Middle frontal gyrus (tissue), 1 donor: ENCODE measurements at regions not wholly inside any gene's neighbourhood (a gene's known extent, or its start where the extent isn't known, plus 50 kb on each side); places are given as distances from the start of the nearest gene placed in this dataset.

Experiments
- DNase-seq: peaks from one replicate; pipeline ENCODE4 v3.0.0-alpha.2; 2015; ENCODE audit warnings: low spot score; ENCODE audit errors: extremely low spot score

GRCh38 chr14:56918849-56919574, 108.7 kb upstream of the OTX2 start:
- no peak for DNase-seq

GRCh38 chr14:56905282-56905681, 95.0 kb upstream of the OTX2 start:
- DNase-seq: no peak

GRCh38 chr14:56903304-56903969, 93.2 kb upstream of the OTX2 start:
- DNase-seq: no peak

- no peak for DNase-seq
Measured at GRCh38 chr14:56902385-56902784, 92.1 kb upstream of the OTX2 start.

GRCh38 chr14:56900726-56901125, 90.4 kb upstream of the OTX2 start:
- no peak for DNase-seq

GRCh38 chr14:56899829-56900228, 89.5 kb upstream of the OTX2 start:
- no peak for DNase-seq

GRCh38 chr14:56896922-56897321, 86.6 kb upstream of the OTX2 start:
- DNase-seq: no peak

GRCh38 chr14:56896231-56896630, 86.0 kb upstream of the OTX2 start:
- no peak for DNase-seq

GRCh38 chr14:56895154-56895553, 84.9 kb upstream of the OTX2 start:
- DNase-seq: no peak

GRCh38 chr14:56894591-56894991, 84.3 kb upstream of the OTX2 start:
- DNase-seq: no peak

- no peak for DNase-seq
Measured at GRCh38 chr14:56892959-56893358, 82.7 kb upstream of the OTX2 start.

GRCh38 chr14:56891226-56891625, 80.9 kb upstream of the OTX2 start:
- no peak for DNase-seq

- no peak for DNase-seq
Measured at GRCh38 chr14:56889705-56890104, 79.4 kb upstream of the OTX2 start.

GRCh38 chr14:56888274-56888673, 78.0 kb upstream of the OTX2 start:
- DNase-seq: no peak

- no peak for DNase-seq
Measured at GRCh38 chr14:56887216-56887615, 76.9 kb upstream of the OTX2 start.

GRCh38 chr14:56886471-56887062, 76.3 kb upstream of the OTX2 start:
- no peak for DNase-seq

- DNase-seq: no peak
Measured at GRCh38 chr14:56885825-56886224, 75.5 kb upstream of the OTX2 start.

GRCh38 chr14:56884617-56885016, 74.3 kb upstream of the OTX2 start:
- no peak for DNase-seq

GRCh38 chr14:56881181-56881580, 70.9 kb upstream of the OTX2 start:
- DNase-seq: no peak

GRCh38 chr14:56878766-56879165, 68.5 kb upstream of the OTX2 start:
- DNase-seq: no peak

GRCh38 chr14:56875104-56875675, 64.9 kb upstream of the OTX2 start:
- DNase-seq: no peak

- no peak for DNase-seq
Measured at GRCh38 chr14:56874375-56874774, 64.1 kb upstream of the OTX2 start.
